G401 (cell line): ENCODE measurements at regions not wholly inside any gene's neighbourhood (a gene's known extent, or its start where the extent isn't known, plus 50 kb on each side); places are given as distances from the start of the nearest gene placed in this dataset.
A peak's percentile ranks its signal among the peaks of the same experiment; 100 is the strongest.

Source experiments
- DNase-seq: peaks from one replicate; pipeline ENCODE4 v3.0.0-alpha.2; 2015; ENCODE audit warnings: low spot score
- in situ Hi-C: cut with HindIII; loops from 2 replicates; pipeline ENCODE4 v1.10.0; 2016; ENCODE audit warnings: low sequenced_read_pairs, mixed read lengths

DNA sequence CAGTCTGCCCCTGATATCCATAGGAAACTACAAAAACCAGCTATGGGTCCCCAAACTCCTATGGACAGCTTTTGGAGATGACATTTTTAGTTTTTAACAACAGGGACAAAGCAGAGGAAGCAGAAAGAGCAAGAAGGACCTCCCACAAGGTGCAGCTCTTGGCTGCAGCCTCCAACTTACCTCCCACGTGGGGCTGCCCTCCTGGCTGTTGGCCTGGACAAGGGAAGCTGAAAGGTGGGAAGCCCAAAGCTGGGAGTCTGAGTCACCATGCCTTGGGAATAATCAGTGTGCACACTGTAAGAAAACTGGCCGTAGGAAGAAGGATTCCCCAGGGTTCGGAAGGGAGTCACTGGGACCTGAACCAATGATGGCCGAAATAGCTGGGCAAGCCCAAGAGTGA is 51.8 kb upstream of the PAX1 start:
- no peak for DNase-seq
- in situ Hi-C loops, result no loop called here

- in situ Hi-C loops, result no loop called here
- no peak for DNase-seq
These were observed 62.0 kb upstream of the PAX1 start for GRCh38 chr20:21643417-21643816.

GRCh38 chr20:21640556-21640955 is 64.9 kb upstream of the PAX1 start:
- DNase-seq, result no peak
- in situ Hi-C loops, result no loop called here

- in situ Hi-C loops, result no loop called here
- DNase-seq, result no peak
These were observed 71.6 kb upstream of the PAX1 start for GRCh38 chr20:21633829-21634228.

DNA sequence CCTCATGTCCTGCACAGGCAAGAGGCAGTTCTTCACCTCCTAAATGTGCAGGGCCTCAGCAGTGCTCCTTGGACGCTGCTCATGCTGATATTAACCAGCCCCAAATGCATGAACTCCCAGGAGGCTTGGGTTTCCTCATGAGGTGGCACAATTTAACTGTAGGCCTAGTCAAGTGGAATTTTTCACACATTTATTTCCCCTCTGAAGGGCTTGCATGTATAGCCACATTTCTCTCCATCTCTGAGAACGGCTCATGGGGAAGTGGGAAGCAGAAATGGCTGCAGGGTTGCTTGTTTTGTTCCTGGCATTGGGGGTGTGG is 72.8 kb upstream of the PAX1 start:
- no peak for DNase-seq
- in situ Hi-C loops, result no loop called here

- DNase-seq, result no peak
- in situ Hi-C loops, result no loop called here
These were observed 73.3 kb upstream of the PAX1 start for GRCh38 chr20:21632031-21632734.

GRCh38 chr20:21628800-21629199 is 76.7 kb upstream of the PAX1 start:
- in situ Hi-C loops, result no loop called here
- DNase-seq, result no peak

DNA sequence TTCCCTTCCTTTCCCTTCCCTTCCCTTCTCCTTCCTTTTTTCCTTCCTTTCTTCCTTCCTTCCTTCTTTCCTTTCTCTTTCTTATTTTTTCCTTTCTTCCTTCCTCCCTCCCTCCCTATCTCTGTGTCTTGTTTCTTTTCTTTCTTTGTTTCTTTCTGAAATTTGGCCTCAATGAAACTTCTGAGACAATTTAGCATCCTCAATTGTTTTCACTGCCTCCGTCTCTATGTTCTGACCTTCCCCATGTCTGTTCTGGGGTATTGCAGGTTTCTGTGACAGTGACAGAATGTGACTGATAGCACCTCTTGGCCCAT is 81.7 kb upstream of the PAX1 start:
- no peak for DNase-seq
- in situ Hi-C loops, result no loop called here

- in situ Hi-C loops, result no loop called here
- no peak for DNase-seq
These were observed 82.2 kb upstream of the PAX1 start for GRCh38 chr20:21623074-21623780.

GRCh38 chr20:21622097-21622857 is 83.2 kb upstream of the PAX1 start:
- no peak for DNase-seq
- in situ Hi-C loops, result no loop called here

- in situ Hi-C loops, result no loop called here
- no peak for DNase-seq
These were observed 86.6 kb upstream of the PAX1 start for GRCh38 chr20:21618759-21619416.

DNA sequence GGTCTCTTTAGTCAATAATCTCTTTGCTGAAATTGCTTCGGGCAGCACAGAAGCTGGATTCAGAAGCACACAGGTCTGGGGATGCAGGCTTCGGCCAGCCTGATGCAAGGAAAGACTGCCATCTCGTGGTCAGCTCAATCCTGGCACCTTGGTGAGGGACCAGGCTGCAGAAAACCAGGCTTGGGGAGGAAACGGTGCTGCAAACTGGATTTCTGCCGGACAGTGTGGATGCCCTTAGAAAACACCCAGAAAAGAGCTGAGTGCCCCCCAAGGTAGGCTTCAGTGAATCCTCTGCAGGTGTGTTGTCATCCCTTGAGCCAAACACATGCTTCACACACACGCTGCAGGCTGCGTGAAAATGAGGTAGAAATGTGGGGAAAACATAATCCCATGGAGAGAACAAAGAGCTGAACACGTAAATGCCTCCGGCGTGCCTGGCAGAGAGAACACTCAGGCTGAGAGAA is 89.8 kb upstream of the PAX1 start:
- DNase-seq, result peak; percentile 54
- in situ Hi-C loops, result no loop called here

GRCh38 chr20:21614980-21615379 is 90.5 kb upstream of the PAX1 start:
- DNase-seq, result no peak
- in situ Hi-C loops, result no loop called here

DNA sequence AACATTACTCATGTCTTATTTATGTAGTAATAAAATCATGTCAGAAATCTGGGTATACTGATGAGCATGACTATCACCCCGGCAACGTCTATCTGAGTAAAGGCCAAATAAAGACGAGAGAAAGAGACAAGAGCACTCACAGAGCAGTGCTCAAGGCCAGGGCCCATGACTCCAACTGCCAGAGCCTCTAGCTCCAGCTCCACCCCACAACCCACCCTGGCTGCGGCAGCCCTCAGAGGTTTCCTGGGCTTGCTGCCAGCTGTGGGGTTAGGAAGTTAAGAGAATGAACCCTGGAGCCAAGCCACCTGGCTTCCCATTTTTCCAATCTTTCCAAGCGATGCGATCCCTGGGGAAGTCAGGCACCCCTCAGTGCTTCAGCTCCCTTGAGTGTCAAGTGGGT is 92.0 kb upstream of the PAX1 start:
- in situ Hi-C loops, result no loop called here

GRCh38 chr20:21609981-21610380 is 95.5 kb upstream of the PAX1 start:
- in situ Hi-C loops, result no loop called here
- no peak for DNase-seq

More for the DNA sequence above, 92.0 kb upstream of the PAX1 start:
- no peak for DNase-seq

- DNase-seq, result no peak
- in situ Hi-C loops, result no loop called here
These were observed 95.4 kb upstream of the NKX2-2 start for GRCh38 chr20:21609221-21609620.

DNA sequence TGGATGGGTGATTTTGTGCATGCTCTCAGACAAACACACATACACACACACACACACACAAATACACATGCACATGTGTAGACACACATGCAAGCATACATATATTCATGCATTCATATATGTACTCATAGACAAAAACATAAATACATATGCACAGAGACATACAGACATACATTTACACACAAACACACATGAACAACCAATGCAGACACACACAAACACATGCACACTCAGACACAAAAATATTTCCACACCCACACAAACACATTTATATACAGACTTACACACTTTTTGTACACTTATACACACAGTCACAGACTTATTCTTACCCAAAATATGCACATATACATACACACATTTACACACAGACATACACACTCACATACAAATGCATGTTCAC is 94.9 kb upstream of the NKX2-2 start:
- in situ Hi-C loops, result no loop called here
- no peak for DNase-seq

- DNase-seq, result peak; percentile 21
- in situ Hi-C loops, result no loop called here
These were observed 94.3 kb upstream of the NKX2-2 start for GRCh38 chr20:21607971-21608725.

DNA sequence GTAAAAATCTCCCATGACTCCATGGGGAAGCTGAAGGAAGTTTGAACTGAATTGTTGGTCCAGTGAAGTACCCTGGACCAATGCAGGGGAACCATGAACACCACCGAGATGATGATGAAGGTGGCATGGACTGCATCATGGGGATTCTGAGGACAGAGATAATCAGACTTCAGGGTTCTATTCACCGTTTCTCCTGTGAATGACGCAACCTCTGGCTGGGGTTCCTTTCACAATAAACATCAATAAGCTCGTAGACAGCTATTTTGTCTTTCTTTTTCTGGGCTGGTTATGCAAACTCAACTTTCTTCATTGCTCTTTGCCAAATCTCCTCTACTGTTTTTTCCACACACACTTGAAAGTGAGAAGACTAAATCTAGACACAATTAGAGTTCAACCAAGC is 87.9 kb upstream of the NKX2-2 start:
- in situ Hi-C loops, result no loop called here
- no peak for DNase-seq
